ENCODE measurements at regions not wholly inside any gene's neighbourhood (a gene's known extent, or its start where the extent isn't known, plus 50 kb on each side); places are given as distances from the start of the nearest gene placed in this dataset.

DNA sequence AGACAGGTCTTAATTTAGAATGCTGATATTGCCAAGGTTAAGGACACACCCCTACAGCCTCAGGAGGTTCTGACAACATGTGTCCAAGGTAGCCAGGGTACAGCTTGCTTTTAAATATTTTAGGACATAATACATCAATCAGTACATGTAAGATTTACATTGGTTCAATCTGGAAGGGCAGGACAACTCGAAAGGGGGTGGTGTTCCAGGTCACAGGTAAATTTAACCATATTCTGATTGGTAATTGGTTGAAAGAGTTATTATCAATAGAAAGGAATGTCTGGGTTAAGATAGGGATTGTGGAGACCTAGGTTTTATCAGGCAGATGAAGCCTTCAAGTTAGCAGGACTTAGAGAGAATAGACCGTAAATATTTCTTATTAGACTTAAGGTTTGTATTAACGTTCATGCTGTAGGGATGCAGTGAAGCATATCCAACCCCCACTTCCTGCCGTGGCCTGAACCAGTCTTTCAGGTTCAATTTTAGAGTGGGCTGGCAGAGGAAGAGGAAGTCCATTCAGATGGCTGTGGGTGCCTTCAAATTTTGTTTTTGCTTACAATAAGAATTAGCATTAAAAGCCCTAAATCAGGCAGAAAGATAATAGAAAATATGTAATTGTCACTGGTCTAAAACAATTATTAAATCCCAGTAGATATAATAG is 136.5 kb upstream of the GALNTL6 start:
- no peak overlapping the region for H3K27ac Mint-ChIP-seq

DNA sequence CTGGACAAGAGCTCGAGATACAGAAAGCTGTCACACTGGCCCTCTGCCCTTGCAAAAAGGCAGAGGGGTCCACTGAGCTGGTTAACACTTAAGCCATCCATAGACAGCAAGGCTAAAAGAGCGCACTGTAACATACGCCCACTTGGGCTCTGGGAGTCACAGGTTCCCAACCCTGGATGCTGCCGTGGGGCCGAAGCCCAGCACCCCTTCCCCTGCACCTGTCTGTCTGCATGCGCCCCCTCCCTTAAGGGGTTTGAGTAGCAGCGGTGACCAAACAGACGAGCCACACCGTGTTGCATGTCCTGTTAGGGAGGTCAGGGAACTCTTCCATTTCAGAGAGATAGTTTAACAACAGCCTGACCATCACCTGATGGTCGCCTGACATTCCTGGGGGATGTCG is 138.4 kb upstream of the GALNTL6 start:
- no peaks in the 10 kb centered on the region for H3K36me3 Mint-ChIP-seq (ENCODE audit: insufficient read depth in 2 of 2)
- H3K27ac Mint-ChIP-seq: no peak overlapping the region
- no peaks in the 10 kb centered on the region for H3K27me3 Mint-ChIP-seq (ENCODE audit: low read depth)
- H3K4me3 Mint-ChIP-seq: no peak overlapping the region
- H3K9me3 Mint-ChIP-seq: peaks cover 0 to 2% of the 10 kb centered on the region in 2 donors
- ATAC-seq (replicated peaks in 1 of 2) (no peak), DNase-seq (no peak)
- no peaks in the 10 kb centered on the region for H3K4me1 Mint-ChIP-seq (ENCODE audit: low read depth)

More for the DNA sequence above, 136.5 kb upstream of the GALNTL6 start:
- no peak for DNase-seq
- H3K4me3 Mint-ChIP-seq: no peak overlapping the region
- no peaks in the 10 kb centered on the region for H3K4me1 Mint-ChIP-seq (ENCODE audit: low read depth)
- peaks cover 1 to 2% of the 10 kb centered on the region in 2 donors for H3K9me3 Mint-ChIP-seq
- no peak for ATAC-seq (replicated peaks in 1 of 2)
- no peaks in the 10 kb centered on the region for H3K36me3 Mint-ChIP-seq (ENCODE audit: insufficient read depth in 2 of 2)
- no peaks in the 10 kb centered on the region for H3K27me3 Mint-ChIP-seq (ENCODE audit: low read depth)

DNA sequence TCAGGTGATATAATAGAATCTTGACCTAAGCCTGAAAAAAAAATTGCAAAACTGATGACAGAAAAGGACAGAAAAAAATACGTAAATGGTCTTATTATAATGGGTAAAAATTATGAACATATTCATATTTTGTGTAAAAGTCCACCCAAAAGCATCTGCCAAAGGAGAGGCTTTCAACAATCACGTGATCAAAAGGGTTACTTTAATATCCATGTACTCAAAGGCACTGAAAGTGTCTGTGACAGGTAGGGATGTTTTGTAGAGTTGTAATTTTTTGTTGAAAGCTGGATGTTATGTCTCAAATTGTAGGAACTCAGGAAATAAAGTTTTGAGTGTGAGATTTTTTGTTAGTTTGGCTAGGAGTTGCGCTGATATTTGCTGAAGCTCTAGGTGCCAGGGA is 144.8 kb upstream of the GALNTL6 start:
- H3K4me3 Mint-ChIP-seq: no peak overlapping the region
- H3K27ac Mint-ChIP-seq: no peak overlapping the region
- H3K27me3 Mint-ChIP-seq (ENCODE audit: low read depth): no peaks in the 10 kb centered on the region
- DNase-seq: no peak
- H3K9me3 Mint-ChIP-seq: no peaks in the 10 kb centered on the region
- H3K4me1 Mint-ChIP-seq (ENCODE audit: low read depth): no peaks in the 10 kb centered on the region
- no peaks in the 10 kb centered on the region for H3K36me3 Mint-ChIP-seq (ENCODE audit: insufficient read depth in 2 of 2)
- no peak for ATAC-seq (replicated peaks in 1 of 2)

DNA sequence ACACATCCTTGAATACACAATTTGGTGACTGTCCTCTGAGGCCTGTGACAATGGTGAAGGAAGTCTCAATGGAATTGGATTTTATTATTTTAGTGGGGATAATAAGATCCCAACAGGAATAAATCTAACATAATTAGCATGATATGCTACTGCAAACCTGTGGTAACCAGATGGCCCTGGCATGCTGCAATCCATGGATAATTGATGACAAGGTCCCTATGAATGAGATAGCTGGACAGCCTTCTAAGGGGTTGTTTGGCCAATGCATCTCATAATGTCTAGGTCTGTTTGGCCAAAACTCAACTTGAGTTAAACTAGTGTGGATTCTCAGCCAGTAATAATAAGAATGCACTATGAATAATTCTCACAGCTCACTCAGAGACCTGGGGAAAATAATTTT is 145.3 kb upstream of the GALNTL6 start:
- no peak for DNase-seq
- Mint-ChIP-seq H3K9me3 (no peaks in the 10 kb centered on the region), H3K4me3 (no peak overlapping the region), H3K27me3 (ENCODE audit: low read depth) (no peaks in the 10 kb centered on the region), H3K27ac (no peak overlapping the region), H3K4me1 (ENCODE audit: low read depth) (no peaks in the 10 kb centered on the region), H3K36me3 (ENCODE audit: insufficient read depth in 2 of 2) (no peaks in the 10 kb centered on the region)
- ATAC-seq (replicated peaks in 1 of 2): no peak

- Mint-ChIP-seq H3K4me3 (no peak overlapping the region), H3K27ac (no peak overlapping the region), H3K4me1 (ENCODE audit: low read depth) (no peaks in the 10 kb centered on the region), H3K27me3 (ENCODE audit: low read depth) (no peaks in the 10 kb centered on the region), H3K36me3 (ENCODE audit: insufficient read depth in 2 of 2) (no peaks in the 10 kb centered on the region), H3K9me3 (peaks cover 5 to 8% of the 10 kb centered on the region in 2 donors)
- ATAC-seq (replicated peaks in 1 of 2): no peak
- no peak for DNase-seq
These were observed 162.1 kb upstream of the GALNTL6 start for GRCh38 chr4:171651071-171651470.

GRCh38 chr4:171650543-171650942 is 162.7 kb upstream of the GALNTL6 start:
- ATAC-seq (replicated peaks in 1 of 2) (no peak), DNase-seq (no peak)
- H3K4me1 Mint-ChIP-seq (ENCODE audit: low read depth): no peaks in the 10 kb centered on the region
- no peaks in the 10 kb centered on the region for H3K36me3 Mint-ChIP-seq (ENCODE audit: insufficient read depth in 2 of 2)
- H3K27ac Mint-ChIP-seq: no peak overlapping the region
- H3K27me3 Mint-ChIP-seq (ENCODE audit: low read depth): no peaks in the 10 kb centered on the region
- H3K9me3 Mint-ChIP-seq: peaks cover 5 to 8% of the 10 kb centered on the region in 2 donors
- no peak overlapping the region for H3K4me3 Mint-ChIP-seq

GRCh38 chr4:171648926-171649325 is 164.3 kb upstream of the GALNTL6 start:
- Mint-ChIP-seq H3K27ac (no peak overlapping the region), H3K27me3 (ENCODE audit: low read depth) (no peaks in the 10 kb centered on the region), H3K36me3 (ENCODE audit: insufficient read depth in 2 of 2) (no peaks in the 10 kb centered on the region), H3K4me1 (ENCODE audit: low read depth) (no peaks in the 10 kb centered on the region), H3K4me3 (no peak overlapping the region), H3K9me3 (peaks cover 5% of the 10 kb centered on the region in 2 donors)
- ATAC-seq (replicated peaks in 1 of 2) (no peak), DNase-seq (no peak)

DNA sequence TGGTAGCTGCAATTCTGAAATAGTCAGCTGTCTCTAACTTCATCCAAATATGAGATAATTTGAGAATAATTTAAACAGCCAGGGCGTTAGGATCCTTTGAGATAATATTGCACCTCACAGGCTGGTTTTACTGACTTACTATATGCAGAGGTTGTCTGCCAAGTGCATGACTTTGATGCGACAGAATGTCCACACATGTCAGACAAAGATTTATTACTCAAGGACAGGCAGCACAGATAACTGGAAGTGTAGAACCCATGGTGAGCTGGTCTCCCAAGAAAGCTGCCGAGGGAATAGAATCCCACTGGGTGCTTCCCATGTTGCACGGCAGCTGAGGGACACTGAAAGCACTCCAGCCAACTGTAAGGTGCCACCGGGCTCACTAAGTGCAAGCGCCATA is 166.2 kb upstream of the GALNTL6 start:
- Mint-ChIP-seq H3K9me3 (peaks cover 3% of the 10 kb centered on the region in 2 donors), H3K4me3 (no peak overlapping the region), H3K36me3 (ENCODE audit: insufficient read depth in 2 of 2) (no peaks in the 10 kb centered on the region), H3K27ac (no peak overlapping the region), H3K4me1 (ENCODE audit: low read depth) (no peaks in the 10 kb centered on the region), H3K27me3 (ENCODE audit: low read depth) (no peaks in the 10 kb centered on the region)
- DNase-seq (no peak), ATAC-seq (replicated peaks in 1 of 2) (no peak)

DNA sequence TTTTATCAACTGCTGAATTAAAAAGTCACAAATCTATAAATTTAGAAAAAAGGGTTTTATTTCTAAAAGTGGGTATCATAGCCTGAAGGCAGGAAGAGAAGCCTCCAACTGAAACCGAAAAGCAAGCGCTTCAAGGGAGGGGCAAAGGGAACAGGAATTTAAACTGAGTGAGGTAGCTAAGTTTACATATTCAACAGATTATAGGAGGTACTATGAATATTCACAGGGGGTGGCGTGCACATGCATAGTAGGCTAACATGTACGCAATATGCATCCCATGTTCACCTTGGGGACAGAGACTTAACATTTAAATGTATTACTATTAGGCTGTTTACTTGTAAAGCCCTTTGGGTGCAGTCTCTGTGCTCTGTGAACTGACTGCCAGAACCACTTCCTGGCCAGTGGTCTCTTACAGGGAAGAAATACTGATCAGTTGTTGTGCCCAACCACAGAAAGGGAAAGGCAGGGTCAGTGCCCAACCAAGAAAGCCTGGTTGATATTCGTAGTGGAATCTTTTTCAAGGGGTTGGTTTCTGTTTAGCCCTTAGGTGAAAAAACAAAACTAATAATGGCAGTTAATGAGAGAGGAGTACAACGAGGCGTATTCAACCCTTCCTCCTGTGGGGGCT is 168.7 kb upstream of the GALNTL6 start:
- H3K9me3 Mint-ChIP-seq: peaks cover 0 to 2% of the 10 kb centered on the region in 2 donors
- H3K4me3 Mint-ChIP-seq: no peak overlapping the region
- H3K27ac Mint-ChIP-seq: no peak overlapping the region
- no peak for ATAC-seq (replicated peaks in 1 of 2)
- H3K36me3 Mint-ChIP-seq (ENCODE audit: insufficient read depth in 2 of 2): no peaks in the 10 kb centered on the region
- peaks cover 3% of the 10 kb centered on the region for H3K4me1 Mint-ChIP-seq (ENCODE audit: low read depth)
- DNase-seq: no peak
- H3K27me3 Mint-ChIP-seq (ENCODE audit: low read depth): no peaks in the 10 kb centered on the region

DNA sequence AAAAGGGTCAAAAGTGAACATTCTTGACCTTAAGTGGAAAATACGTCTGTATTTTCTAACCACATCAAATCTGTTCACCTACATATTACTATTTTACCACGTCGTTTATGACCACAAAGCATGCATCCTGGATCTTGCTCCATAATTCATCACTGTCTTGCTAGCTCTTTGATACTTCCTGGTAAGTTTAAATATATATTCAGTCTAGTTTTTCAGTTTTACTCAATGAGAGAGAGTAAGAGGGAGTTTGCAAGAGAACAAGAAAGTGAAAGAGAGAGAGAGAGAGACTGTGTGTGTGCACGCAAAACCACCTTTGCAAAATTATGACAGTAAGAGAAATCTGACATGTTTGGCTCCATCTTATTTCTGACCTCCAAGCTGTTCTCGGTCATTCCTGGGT is 173.7 kb upstream of the GALNTL6 start:
- peak; percentile 39 to 45 for ATAC-seq (replicated peaks in 1 of 2)
- Mint-ChIP-seq H3K9me3 (peaks cover 0 to 2% of the 10 kb centered on the region in 2 donors), H3K27ac (no peak overlapping the region), H3K36me3 (ENCODE audit: insufficient read depth in 2 of 2) (no peaks in the 10 kb centered on the region), H3K27me3 (ENCODE audit: low read depth) (no peaks in the 10 kb centered on the region), H3K4me1 (ENCODE audit: low read depth) (peaks cover 6% of the 10 kb centered on the region), H3K4me3 (no peak overlapping the region)
- DNase-seq: no peak

DNA sequence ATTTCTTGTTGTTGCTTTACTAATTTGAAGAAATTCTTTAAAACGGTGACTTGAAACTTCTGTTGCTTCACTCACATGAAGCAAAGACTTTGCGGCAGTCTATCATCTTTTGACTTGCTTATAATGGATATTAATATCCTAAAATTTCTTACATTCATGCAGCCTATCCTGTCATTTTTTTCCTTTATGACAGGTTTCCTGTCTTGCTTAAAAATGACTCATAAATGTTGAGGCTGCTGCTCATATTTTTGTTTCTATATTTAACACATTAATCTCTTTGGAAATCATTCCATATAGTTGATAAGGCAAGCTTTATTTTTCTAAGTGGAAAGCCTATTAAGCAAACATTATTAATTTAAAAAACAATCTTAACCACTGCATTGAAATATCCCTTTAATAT is 176.6 kb upstream of the GALNTL6 start:
- Mint-ChIP-seq H3K9me3 (peaks cover 2% of the 10 kb centered on the region in 2 donors), H3K27ac (no peak overlapping the region), H3K4me3 (no peak overlapping the region), H3K36me3 (ENCODE audit: insufficient read depth in 2 of 2) (no peaks in the 10 kb centered on the region), H3K27me3 (ENCODE audit: low read depth) (no peaks in the 10 kb centered on the region), H3K4me1 (ENCODE audit: low read depth) (peaks cover 6% of the 10 kb centered on the region)
- no peak for ATAC-seq (replicated peaks in 1 of 2)
- no peak for DNase-seq

DNA sequence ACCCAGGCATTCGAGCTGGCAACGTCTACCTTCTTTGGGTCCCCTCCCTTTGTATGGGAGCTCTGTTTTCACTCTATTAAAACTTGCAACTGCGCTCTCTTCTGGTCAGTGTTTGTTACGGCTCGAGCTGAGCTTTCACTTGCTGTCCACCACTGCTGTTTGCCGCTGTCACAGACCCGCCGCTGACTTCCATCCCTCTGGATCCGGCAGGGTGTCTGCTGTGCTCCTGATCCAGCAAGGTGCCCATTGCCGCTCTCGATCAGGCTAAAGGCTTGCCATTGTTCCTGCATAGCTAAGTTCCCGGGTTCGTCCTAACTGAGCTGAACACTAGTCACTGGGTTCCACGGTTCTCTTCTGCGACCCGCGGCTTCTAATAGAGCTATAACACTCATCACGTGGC is 183.5 kb upstream of the GALNTL6 start:
- H3K27me3 Mint-ChIP-seq (ENCODE audit: low read depth): no peaks in the 10 kb centered on the region
- DNase-seq (no peak), ATAC-seq (replicated peaks in 1 of 2) (no peak)
- no peak overlapping the region for H3K27ac Mint-ChIP-seq
- peaks cover 2 to 5% of the 10 kb centered on the region in 2 donors for H3K9me3 Mint-ChIP-seq
- H3K4me3 Mint-ChIP-seq: no peak overlapping the region
- no peaks in the 10 kb centered on the region for H3K4me1 Mint-ChIP-seq (ENCODE audit: low read depth)
- no peaks in the 10 kb centered on the region for H3K36me3 Mint-ChIP-seq (ENCODE audit: insufficient read depth in 2 of 2)

DNA sequence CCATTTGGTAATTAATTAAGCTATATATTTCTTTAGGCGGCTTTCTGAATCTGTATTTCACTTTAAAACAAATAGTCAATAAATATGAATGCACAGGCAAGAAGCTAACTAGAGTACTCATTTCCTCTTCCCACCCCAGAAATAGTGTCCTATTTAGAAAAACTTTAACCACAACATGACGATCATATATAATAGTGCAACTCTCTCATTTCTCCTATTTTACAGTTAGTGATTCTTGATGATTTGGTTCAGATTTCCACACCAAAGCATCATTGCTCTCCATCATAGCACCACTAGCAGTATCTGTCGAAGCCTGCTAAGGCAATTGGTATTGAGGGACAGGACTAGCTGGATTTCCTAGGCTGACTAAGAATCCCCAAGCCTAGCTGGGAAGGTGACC is 184.0 kb upstream of the GALNTL6 start:
- ATAC-seq (replicated peaks in 1 of 2) (no peak), DNase-seq (no peak)
- no peaks in the 10 kb centered on the region for H3K4me1 Mint-ChIP-seq (ENCODE audit: low read depth)
- H3K27me3 Mint-ChIP-seq (ENCODE audit: low read depth): no peaks in the 10 kb centered on the region
- H3K36me3 Mint-ChIP-seq (ENCODE audit: insufficient read depth in 2 of 2): no peaks in the 10 kb centered on the region
- no peak overlapping the region for H3K4me3 Mint-ChIP-seq
- peaks cover 2 to 5% of the 10 kb centered on the region in 2 donors for H3K9me3 Mint-ChIP-seq
- no peak overlapping the region for H3K27ac Mint-ChIP-seq

DNA sequence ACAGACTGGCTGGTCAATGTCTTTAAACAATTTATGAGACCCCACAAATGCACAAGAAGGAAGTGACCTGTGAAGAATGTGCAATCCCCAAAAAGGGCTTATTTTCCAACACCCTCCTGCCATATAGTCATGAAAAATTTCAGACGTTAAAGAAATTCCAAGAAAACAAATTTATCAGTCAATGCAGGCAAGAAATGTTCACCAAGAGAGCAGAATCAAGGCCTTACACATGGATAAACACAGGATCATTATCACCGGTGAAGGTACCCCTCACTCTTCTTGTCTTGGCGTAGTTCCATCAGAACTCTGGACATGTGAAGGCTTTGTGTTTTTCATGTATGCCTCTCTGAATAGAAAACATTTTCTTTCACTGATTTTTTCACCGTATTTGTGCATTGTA is 186.7 kb upstream of the GALNTL6 start:
- ATAC-seq (replicated peaks in 1 of 2) (no peak), DNase-seq (no peak)
- no peak overlapping the region for H3K27ac Mint-ChIP-seq
- H3K4me1 Mint-ChIP-seq (ENCODE audit: low read depth): no peaks in the 10 kb centered on the region
- H3K27me3 Mint-ChIP-seq (ENCODE audit: low read depth): no peaks in the 10 kb centered on the region
- H3K4me3 Mint-ChIP-seq: no peak overlapping the region
- peaks cover 6 to 8% of the 10 kb centered on the region in 2 donors for H3K9me3 Mint-ChIP-seq
- no peaks in the 10 kb centered on the region for H3K36me3 Mint-ChIP-seq (ENCODE audit: insufficient read depth in 2 of 2)
